GM21390 (cell line): ENCODE measurements at regions not wholly inside any gene's neighbourhood (a gene's known extent, or its start where the extent isn't known, plus 50 kb on each side); places are given as distances from the start of the nearest gene placed in this dataset.
"Not testable (repeated sequence)": the region's sequence is repeated elsewhere in the genome, so short reads cannot be mapped to it uniquely, and the experiment has no call there.

Source experiments
- ATAC-seq: cut with Tn5 transposase; IDR thresholded peaks from one replicate; pipeline ENCODE4 v1.9.1; 2021; ENCODE audit not compliant: unreplicated experiment

- ATAC-seq = no peak
Observed at GRCh38 chr1:5603353-5604104, 388.7 kb downstream of the NPHP4 start.

GRCh38 chr1:5602718-5603117 is 389.5 kb downstream of the NPHP4 start:
- ATAC-seq = not testable (repeated sequence)

GRCh38 chr1:5601516-5601915 is 390.7 kb downstream of the NPHP4 start:
- no peak for ATAC-seq

- no peak for ATAC-seq
Observed at GRCh38 chr1:5599541-5599940, 392.7 kb downstream of the NPHP4 start.

- ATAC-seq = no peak
Observed at GRCh38 chr1:5598824-5599395, 393.3 kb downstream of the NPHP4 start.

- no peak for ATAC-seq
Observed at GRCh38 chr1:5597991-5598823, 394.0 kb downstream of the NPHP4 start.

- ATAC-seq = no peak
Observed at GRCh38 chr1:5597171-5597850, 394.9 kb downstream of the NPHP4 start.

GRCh38 chr1:5596651-5597050 is 395.6 kb downstream of the NPHP4 start:
- ATAC-seq = no peak

- no peak for ATAC-seq
Observed at GRCh38 chr1:5595531-5596170, 396.6 kb downstream of the NPHP4 start.

- no peak for ATAC-seq
Observed at GRCh38 chr1:5594056-5594956, 397.9 kb downstream of the NPHP4 start.

- no peak for ATAC-seq
Observed at GRCh38 chr1:5590717-5591116, 401.5 kb downstream of the NPHP4 start.

GRCh38 chr1:5586629-5587028 is 405.6 kb downstream of the NPHP4 start:
- no peak for ATAC-seq

GRCh38 chr1:5585256-5585655 is 407.0 kb downstream of the NPHP4 start:
- ATAC-seq = no peak

GRCh38 chr1:5580926-5581325 is 411.3 kb downstream of the NPHP4 start:
- no peak for ATAC-seq

GRCh38 chr1:5579966-5580365 is 412.3 kb downstream of the NPHP4 start:
- no peak for ATAC-seq

- no peak for ATAC-seq
Observed at GRCh38 chr1:5578690-5579089, 413.5 kb downstream of the NPHP4 start.

- ATAC-seq = no peak
Observed at GRCh38 chr1:5577255-5578040, 414.8 kb downstream of the NPHP4 start.

- ATAC-seq = no peak
Observed at GRCh38 chr1:5576673-5577065, 415.6 kb downstream of the NPHP4 start.

GRCh38 chr1:5576011-5576672 is 416.1 kb downstream of the NPHP4 start:
- no peak for ATAC-seq
